Keratinocyte (primary cell): ENCODE measurements at regions not wholly inside any gene's neighbourhood (a gene's known extent, or its start where the extent isn't known, plus 50 kb on each side); places are given as distances from the start of the nearest gene placed in this dataset.

Experiments used
- DNase-seq: peaks from one replicate; pipeline ENCODE4 v3.0.0-alpha.2; 2011; ENCODE audit warnings: low read depth, missing footprints, low spot score
- FAIRE-seq: peaks from 2 replicates; lab custom pipeline; 2011; peaks lifted over from hg19 to GRCh38; lab: Jason Lieb, UNC
- H2AFZ ChIP-seq: 2 replicates; pipeline ENCODE4 v1.6.0; 2012; ENCODE audit warnings: low read length, control low read depth, inconsistent platforms; ENCODE audit not compliant: control insufficient read depth
- H3K27ac ChIP-seq: 2 replicates; pipeline ENCODE4 v1.5.1; 2011; ENCODE audit warnings: low read length; ENCODE audit not compliant: control insufficient read depth, insufficient read depth
- H3K27me3 ChIP-seq: 3 replicates; pipeline ENCODE4 v1.6.0; 2011; ENCODE audit warnings: low read length; ENCODE audit not compliant: control insufficient read depth, insufficient read depth; ENCODE audit errors: extremely low read depth
- H3K36me3 ChIP-seq, 2 experiments: 2 replicates in 1 of 2; 3 replicates in 1 of 2; pipeline ENCODE4 v1.5.1; 2011; ENCODE audit warnings: low read length in 2 of 2, mild to moderate bottlenecking in 1 of 2; ENCODE audit not compliant: control insufficient read depth in 2 of 2, insufficient read depth in 2 of 2; ENCODE audit errors: extremely low read depth in 1 of 2
- H3K4me1 ChIP-seq: 3 replicates; pipeline ENCODE4 v1.5.1; 2011; ENCODE audit warnings: low read length; ENCODE audit not compliant: control insufficient read depth, insufficient read depth; ENCODE audit errors: extremely low read depth
- H3K4me2 ChIP-seq: 3 replicates; pipeline ENCODE4 v1.6.0; 2011; ENCODE audit warnings: low read depth, low read length; ENCODE audit not compliant: control insufficient read depth, insufficient read depth; ENCODE audit errors: extremely low read depth
- H3K4me3 ChIP-seq, 3 experiments: fragments of 200-600 bp in 1 of 3; sonication (generic) in 1 of 3; 2 replicates in 2 of 3; 3 replicates in 1 of 3; pipeline ENCODE4 v1.5.1; 2011 to 2016; ENCODE audit warnings: low read length in 3 of 3, mild to moderate bottlenecking in 3 of 3, control low read depth in 2 of 3, inconsistent platforms in 1 of 3, low read depth in 1 of 3, mixed read lengths in 1 of 3, mixed run types in 1 of 3, moderate library complexity in 1 of 3; ENCODE audit not compliant: control insufficient read depth in 2 of 3, insufficient read depth in 2 of 3; ENCODE audit errors: extremely low read depth in 1 of 3
- H3K79me2 ChIP-seq: 2 replicates; pipeline ENCODE4 v1.6.0; 2012; ENCODE audit warnings: low read length; ENCODE audit not compliant: control insufficient read depth, insufficient read depth
- H3K9ac ChIP-seq: 3 replicates; pipeline ENCODE4 v1.6.0; 2011; ENCODE audit warnings: low read length; ENCODE audit not compliant: control insufficient read depth, insufficient read depth; ENCODE audit errors: extremely low read depth
- H3K9me1 ChIP-seq: 3 replicates; pipeline ENCODE4 v1.6.0; 2011; ENCODE audit warnings: low read length; ENCODE audit not compliant: control insufficient read depth, insufficient read depth; ENCODE audit errors: extremely low read depth
- H3K9me3 ChIP-seq: 2 replicates; pipeline ENCODE4 v1.5.1; 2012; ENCODE audit warnings: low read depth, low read length; ENCODE audit not compliant: control insufficient read depth
- H4K20me1 ChIP-seq: 3 replicates; pipeline ENCODE4 v1.6.0; 2011; ENCODE audit warnings: low read length; ENCODE audit not compliant: control insufficient read depth, insufficient read depth; ENCODE audit errors: extremely low read depth
- EZH2 ChIP-seq: IDR thresholded peaks from one replicate; pipeline ENCODE4 v1.6.1; 2012; ENCODE audit warnings: inconsistent platforms, mild to moderate bottlenecking, low read length, moderate library complexity
- dilution Hi-C: fragments of 300-500 bp; cut with MboI; formaldehyde crosslinking; loops from one replicate; pipeline ENCODE4 v1.7.0; 2020; ENCODE audit warnings: low sequenced_read_pairs; ENCODE audit not compliant: extremely low pct_ligation_motif_present
- TF ChIP-seq, protein P1 (sequence below), 3 experiments: IDR thresholded peaks in 1 of 3; conservative IDR thresholded peaks in 1 of 3; optimal IDR thresholded peaks in 1 of 3; 2 replicates in 2 of 3; 3 replicates in 1 of 3; pipeline versions ENCODE3 to v1.5.1; 2011; ENCODE audit warnings: low read length in 3 of 3, mild to moderate bottlenecking in 3 of 3, moderate library complexity in 2 of 3, control low read depth in 1 of 3, inconsistent platforms in 1 of 3; ENCODE audit not compliant: insufficient read depth in 2 of 3; ENCODE audit errors: extremely low read depth in 1 of 3

DNA sequence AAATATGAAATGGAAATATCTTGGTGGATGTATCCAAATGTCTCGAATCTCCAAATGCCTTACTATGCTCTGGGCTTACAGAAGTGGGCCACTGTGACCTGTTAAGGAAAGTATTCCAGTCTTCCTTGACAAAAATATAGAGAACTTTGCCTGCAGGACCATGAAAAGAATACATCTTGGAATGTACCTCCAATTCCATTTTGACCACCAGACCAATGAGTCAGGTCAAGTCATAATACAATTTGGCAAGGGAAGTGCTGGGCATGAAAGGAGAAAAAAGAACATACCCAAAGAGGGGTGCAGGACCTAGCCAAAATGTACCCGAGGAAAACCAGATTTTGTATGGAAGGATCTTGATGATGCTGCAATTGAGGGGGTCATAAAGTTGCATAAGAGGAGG is 1153.7 kb upstream of the GOT2 start:
- H3K4me2 ChIP-seq: no peak overlapping the region
- H3K9me1 ChIP-seq: no peaks in the 10 kb centered on the region
- H3K9ac ChIP-seq: no peak overlapping the region
- FAIRE-seq (no peak), DNase-seq (no peak)
- no peaks in the 10 kb centered on the region for H3K79me2 ChIP-seq
- dilution Hi-C loops: no loop called here
- H3K27me3 ChIP-seq: no peaks in the 10 kb centered on the region
- H3K36me3 ChIP-seq: no peaks in the 10 kb centered on the region
- TF ChIP-seq, protein P1, sequence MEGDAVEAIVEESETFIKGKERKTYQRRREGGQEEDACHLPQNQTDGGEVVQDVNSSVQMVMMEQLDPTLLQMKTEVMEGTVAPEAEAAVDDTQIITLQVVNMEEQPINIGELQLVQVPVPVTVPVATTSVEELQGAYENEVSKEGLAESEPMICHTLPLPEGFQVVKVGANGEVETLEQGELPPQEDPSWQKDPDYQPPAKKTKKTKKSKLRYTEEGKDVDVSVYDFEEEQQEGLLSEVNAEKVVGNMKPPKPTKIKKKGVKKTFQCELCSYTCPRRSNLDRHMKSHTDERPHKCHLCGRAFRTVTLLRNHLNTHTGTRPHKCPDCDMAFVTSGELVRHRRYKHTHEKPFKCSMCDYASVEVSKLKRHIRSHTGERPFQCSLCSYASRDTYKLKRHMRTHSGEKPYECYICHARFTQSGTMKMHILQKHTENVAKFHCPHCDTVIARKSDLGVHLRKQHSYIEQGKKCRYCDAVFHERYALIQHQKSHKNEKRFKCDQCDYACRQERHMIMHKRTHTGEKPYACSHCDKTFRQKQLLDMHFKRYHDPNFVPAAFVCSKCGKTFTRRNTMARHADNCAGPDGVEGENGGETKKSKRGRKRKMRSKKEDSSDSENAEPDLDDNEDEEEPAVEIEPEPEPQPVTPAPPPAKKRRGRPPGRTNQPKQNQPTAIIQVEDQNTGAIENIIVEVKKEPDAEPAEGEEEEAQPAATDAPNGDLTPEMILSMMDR (optimal IDR thresholded peaks at IDR 0.05 in 1 of 3, IDR thresholded peaks at IDR 0.05 in 1 of 3, conservative IDR thresholded peaks at IDR 0.05 in 1 of 3; ENCODE audit: extremely low read depth in 1 of 3, insufficient read depth in 2 of 3, low read length in 3 of 3): no peak
- TF ChIP-seq EZH2: no peak
- no peaks in the 10 kb centered on the region for H3K4me1 ChIP-seq
- no peaks in the 10 kb centered on the region for H3K9me3 ChIP-seq
- no peak overlapping the region for H2AFZ ChIP-seq
- no peaks in the 10 kb centered on the region for H4K20me1 ChIP-seq
- H3K27ac ChIP-seq: no peak overlapping the region
- H3K4me3 ChIP-seq: no peak overlapping the region

DNA sequence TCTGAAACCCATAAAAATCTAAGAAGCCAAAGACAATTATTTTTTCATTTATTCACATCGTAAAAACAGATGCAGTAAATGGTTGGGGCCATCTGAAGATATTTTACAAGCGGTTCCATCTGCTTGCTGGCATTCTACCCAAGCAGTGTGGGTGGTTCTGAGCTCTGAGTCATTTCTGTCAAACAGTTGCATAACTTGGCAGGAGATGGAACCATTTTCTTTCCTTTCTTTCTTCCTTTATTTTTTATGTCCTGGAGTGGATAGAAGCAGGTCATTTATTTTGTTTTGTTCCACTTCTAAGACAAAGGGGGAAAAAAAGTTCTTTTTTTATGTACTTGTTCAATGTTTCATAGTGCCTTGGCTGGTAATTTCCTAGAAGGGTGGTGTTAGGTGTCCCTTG is 1151.9 kb upstream of the GOT2 start:
- no peak overlapping the region for H3K9ac ChIP-seq
- dilution Hi-C loops: no loop called here
- no peak overlapping the region for H2AFZ ChIP-seq
- DNase-seq (no peak), FAIRE-seq (no peak)
- no peaks in the 10 kb centered on the region for H3K4me1 ChIP-seq
- H3K9me1 ChIP-seq: no peaks in the 10 kb centered on the region
- no peak overlapping the region for H3K4me2 ChIP-seq
- no peak for TF ChIP-seq EZH2
- TF ChIP-seq, protein P1 (optimal IDR thresholded peaks at IDR 0.05 in 1 of 3, IDR thresholded peaks at IDR 0.05 in 1 of 3, conservative IDR thresholded peaks at IDR 0.05 in 1 of 3; ENCODE audit: extremely low read depth in 1 of 3, insufficient read depth in 2 of 3, low read length in 3 of 3): no peak
- H3K79me2 ChIP-seq: no peaks in the 10 kb centered on the region
- H4K20me1 ChIP-seq: no peaks in the 10 kb centered on the region
- H3K36me3 ChIP-seq: no peaks in the 10 kb centered on the region
- no peaks in the 10 kb centered on the region for H3K27me3 ChIP-seq
- no peak overlapping the region for H3K4me3 ChIP-seq
- no peaks in the 10 kb centered on the region for H3K9me3 ChIP-seq
- no peak overlapping the region for H3K27ac ChIP-seq
